IMR-90 (cell line): ENCODE measurements at regions not wholly inside any gene's neighbourhood (a gene's known extent, or its start where the extent isn't known, plus 50 kb on each side); places are given as distances from the start of the nearest gene placed in this dataset.

ENCODE experiments used
- MAFK ChIP-seq: IDR thresholded peaks from 2 replicates; pipeline ENCODE4 v1.6.1; 2012; ENCODE audit warnings: low read depth, low read length, improper control_type of control experiment
- MXI1 ChIP-seq: IDR thresholded peaks from 2 replicates; pipeline ENCODE4 v1.6.1; 2012; ENCODE audit warnings: low read depth, mild to moderate bottlenecking, low read length, moderate library complexity, borderline replicate concordance
- POLR2A ChIP-seq: IDR thresholded peaks from 2 replicates; pipeline ENCODE4 v1.6.1; 2012; ENCODE audit warnings: mild to moderate bottlenecking, low read depth, low read length
- SMC3 ChIP-seq: fragments of 150-350 bp; IDR thresholded peaks from 2 replicates; pipeline ENCODE4 v1.6.1; 2016; ENCODE audit warnings: low read depth, mild to moderate bottlenecking, antibody characterized with exemption, low read length, moderate library complexity
- USF2 ChIP-seq: fragments of 150-350 bp; IDR thresholded peaks from 2 replicates; pipeline ENCODE4 v1.6.1; 2017; ENCODE audit warnings: mild to moderate bottlenecking, antibody characterized with exemption, low read length, low read depth
- TF ChIP-seq, protein P1 (sequence below): conservative IDR thresholded peaks from 2 replicates; pipeline ENCODE4 v1.5.1; 2012; ENCODE audit warnings: mild to moderate bottlenecking, low read depth, low read length, improper control_type of control experiment

DNA sequence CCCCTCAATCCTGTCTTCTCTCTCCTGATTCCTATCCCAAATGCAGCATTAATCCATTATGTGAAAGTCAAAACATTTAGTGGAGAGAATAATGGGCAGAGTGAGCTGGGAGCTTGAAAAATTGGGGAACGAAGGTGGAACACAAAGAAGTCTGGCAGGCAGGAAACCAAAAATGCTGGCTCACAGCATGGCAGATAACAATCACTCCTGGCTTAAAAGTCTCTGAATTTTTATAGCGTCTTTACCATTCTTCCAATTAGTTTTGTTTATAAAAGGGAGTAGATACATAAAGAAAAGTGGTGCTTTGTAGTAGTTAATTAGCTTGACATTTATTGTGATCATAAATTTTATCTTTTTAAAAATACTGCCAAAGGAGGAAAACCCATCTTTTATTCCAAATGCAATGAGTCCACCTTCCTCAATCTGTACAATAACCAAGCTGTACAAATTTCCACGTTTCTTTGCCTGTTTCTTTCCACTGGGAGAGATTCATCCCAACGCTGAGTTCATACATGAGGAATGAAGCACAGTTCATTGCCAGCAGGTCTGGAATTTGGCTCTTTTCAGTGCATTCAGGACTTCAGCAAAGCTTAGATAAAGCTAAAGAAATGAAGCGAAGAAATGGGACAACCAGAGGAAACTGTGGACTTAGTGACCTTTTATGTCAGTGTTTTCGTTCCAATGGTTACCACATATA lies 174.7 kb downstream of the HMHB1 start:
- TF ChIP-seq, protein P1, sequence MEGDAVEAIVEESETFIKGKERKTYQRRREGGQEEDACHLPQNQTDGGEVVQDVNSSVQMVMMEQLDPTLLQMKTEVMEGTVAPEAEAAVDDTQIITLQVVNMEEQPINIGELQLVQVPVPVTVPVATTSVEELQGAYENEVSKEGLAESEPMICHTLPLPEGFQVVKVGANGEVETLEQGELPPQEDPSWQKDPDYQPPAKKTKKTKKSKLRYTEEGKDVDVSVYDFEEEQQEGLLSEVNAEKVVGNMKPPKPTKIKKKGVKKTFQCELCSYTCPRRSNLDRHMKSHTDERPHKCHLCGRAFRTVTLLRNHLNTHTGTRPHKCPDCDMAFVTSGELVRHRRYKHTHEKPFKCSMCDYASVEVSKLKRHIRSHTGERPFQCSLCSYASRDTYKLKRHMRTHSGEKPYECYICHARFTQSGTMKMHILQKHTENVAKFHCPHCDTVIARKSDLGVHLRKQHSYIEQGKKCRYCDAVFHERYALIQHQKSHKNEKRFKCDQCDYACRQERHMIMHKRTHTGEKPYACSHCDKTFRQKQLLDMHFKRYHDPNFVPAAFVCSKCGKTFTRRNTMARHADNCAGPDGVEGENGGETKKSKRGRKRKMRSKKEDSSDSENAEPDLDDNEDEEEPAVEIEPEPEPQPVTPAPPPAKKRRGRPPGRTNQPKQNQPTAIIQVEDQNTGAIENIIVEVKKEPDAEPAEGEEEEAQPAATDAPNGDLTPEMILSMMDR = no peak
- TF ChIP-seq MAFK (no peak), MXI1 (no peak), SMC3 (no peak; the same call in 1 of the 2 replicates), USF2 (no peak), POLR2A (no peak)
